HCT116 (cell line): ENCODE measurements at regions not wholly inside any gene's neighbourhood (a gene's known extent, or its start where the extent isn't known, plus 50 kb on each side); places are given as distances from the start of the nearest gene placed in this dataset.

Experiments
- ATAC-seq: fragments of 200-7000 bp; cut with Tn5 transposase; 2 replicates; pipeline ENCODE4 v1.9.1; 2020; ENCODE audit warnings: mild to moderate bottlenecking, moderate library complexity
- BruUV-seq: library from RNA; stranded (reverse); fragments of 400-500 nt; replicated peaks from 2 replicates; lab custom pipeline; 2021; lab: Mats Ljungman, UMichigan
- CTCF ChIA-PET: fragments of 300-600 bp; sonication (Branson Sonifier 250); formaldehyde crosslinking; loops from one replicate; lab custom pipeline; 2021; ENCODE audit warnings: antibody characterized with exemption; lab: Charles Lee
- POLR2A ChIA-PET: fragments of 300-600, 350-600 bp; sonication (Branson Sonifier 250); formaldehyde crosslinking; loops from one replicate; lab custom pipeline; 2021; ENCODE audit warnings: antibody characterized with exemption; lab: Charles Lee
- RAD21 ChIA-PET, 2 experiments: fragments of 300-600 bp; sonication (Branson Sonifier 250); formaldehyde crosslinking; loops; one replicate each; lab custom pipeline; 2023; ENCODE audit warnings: low total read pairs in 2 of 2; ENCODE audit not compliant: uncharacterized antibody in 2 of 2, unreplicated experiment in 2 of 2, low non-redundant PET in 1 of 2; lab: Charles Lee
- DNase-seq: peaks from one replicate; pipeline ENCODE4 v3.0.0-alpha.2; 2010; ENCODE audit warnings: low read depth, low spot score
- H2AFZ ChIP-seq: fragments of 200-600 bp; shearing (Covaris generic), sonication (generic); 2 replicates; pipeline ENCODE4 v1.6.1; 2017; ENCODE audit warnings: low read depth, mixed run types, mixed read lengths, antibody characterized with exemption, low read length; ENCODE audit not compliant: poor library complexity, severe bottlenecking
- H3K27ac ChIP-seq: 2 replicates; pipeline ENCODE4 v1.5.1; 2012; ENCODE audit warnings: low read depth, low read length
- H3K27me3 ChIP-seq: fragments of 200-600 bp; sonication (generic); 2 replicates; pipeline ENCODE4 v1.6.1; 2016; ENCODE audit warnings: mixed run types, low read length, mixed read lengths; ENCODE audit not compliant: insufficient read depth
- H3K36me3 ChIP-seq, 2 experiments: fragments of 200-500 bp in 1 of 2; fragments of 200-600 bp in 1 of 2; sonication (Bioruptor generic) in 1 of 2; sonication (generic) in 1 of 2; 2 replicates each; pipeline versions ENCODE4 v1.5.1 to v1.6.1; 2014 to 2016; ENCODE audit warnings: low read length in 2 of 2, inconsistent platforms in 1 of 2, mixed read lengths in 1 of 2, mixed run types in 1 of 2; ENCODE audit not compliant: insufficient read depth in 2 of 2, control insufficient read depth in 1 of 2
- H3K4me1 ChIP-seq, 2 experiments: fragments of 200-600 bp in 1 of 2; sonication (generic) in 1 of 2; 2 replicates each; pipeline versions ENCODE4 v1.5.1 to v1.6.1; 2012 to 2017; ENCODE audit warnings: low read length in 2 of 2, inconsistent platforms in 1 of 2, mild to moderate bottlenecking in 1 of 2, mixed read lengths in 1 of 2, mixed run types in 1 of 2, moderate library complexity in 1 of 2; ENCODE audit not compliant: insufficient read depth in 2 of 2, control insufficient read depth in 1 of 2
- H3K4me2 ChIP-seq: fragments of 200-600 bp; sonication (generic); 2 replicates; pipeline ENCODE4 v1.6.1; 2017; ENCODE audit warnings: mixed run types, low read length, mixed read lengths
- H3K4me3 ChIP-seq, 2 experiments: fragments of 200-600 bp in 1 of 2; sonication (generic) in 1 of 2; replicated peaks in 1 of 2; 2 replicates each; pipeline ENCODE4 v1.5.1; 2011 to 2016; ENCODE audit warnings: low read length in 2 of 2, control low read depth in 1 of 2, low read depth in 1 of 2, mild to moderate bottlenecking in 1 of 2, mixed read lengths in 1 of 2, mixed run types in 1 of 2
- H3K79me2 ChIP-seq: fragments of 200-600 bp; sonication (generic); 2 replicates; pipeline ENCODE4 v1.6.1; 2017; ENCODE audit warnings: mild to moderate bottlenecking, mixed run types, low read length, moderate library complexity, mixed read lengths; ENCODE audit not compliant: insufficient read depth
- H3K9ac ChIP-seq: fragments of 200-600 bp; sonication (generic); 2 replicates; pipeline ENCODE4 v1.6.1; 2016; ENCODE audit warnings: low read length, mixed read lengths
- H3K9me2 ChIP-seq: fragments of 200-600 bp; sonication (generic), shearing (Covaris generic); 2 replicates; pipeline ENCODE4 v1.6.1; 2017; ENCODE audit warnings: mixed run types, mild to moderate bottlenecking, moderate library complexity; ENCODE audit not compliant: insufficient read depth
- H3K9me3 ChIP-seq, 2 experiments: fragments of 200-500 bp in 1 of 2; fragments of 200-600 bp in 1 of 2; sonication (Bioruptor generic) in 1 of 2; sonication (generic) in 1 of 2; 2 replicates each; pipeline ENCODE4 v1.6.1; 2014 to 2017; ENCODE audit warnings: low read length in 2 of 2, mixed read lengths in 2 of 2, inconsistent platforms in 1 of 2, low read depth in 1 of 2, mild to moderate bottlenecking in 1 of 2, mixed run types in 1 of 2, moderate library complexity in 1 of 2; ENCODE audit not compliant: control insufficient read depth in 1 of 2, insufficient read depth in 1 of 2
- H4K20me1 ChIP-seq: fragments of 200-600 bp; sonication (generic), shearing (Covaris generic); 2 replicates; pipeline ENCODE4 v1.6.1; 2017; ENCODE audit warnings: mixed run types, mild to moderate bottlenecking, moderate library complexity; ENCODE audit not compliant: insufficient read depth
- RAD21 ChIP-seq: IDR thresholded peaks from 2 replicates; pipeline ENCODE4 v1.6.1; 2012; ENCODE audit warnings: low read depth, mild to moderate bottlenecking
- intact Hi-C: fragments of 100-400 bp; cut with micrococcal nuclease; formaldehyde crosslinking; loops from 2 replicates; pipeline ENCODE4 v1.10.0; 2022
- TF ChIP-seq, protein P1 (sequence below), 3 experiments: fragments of 200-600 bp in 1 of 3; sonication (generic) in 1 of 3; IDR thresholded peaks in 2 of 3; conservative IDR thresholded peaks in 1 of 3; 2 replicates each; pipeline ENCODE4 v1.5.1; 2012 to 2017; ENCODE audit warnings: low read depth in 2 of 3, low read length in 2 of 3, antibody characterized with exemption in 1 of 3, borderline replicate concordance in 1 of 3, control low read depth in 1 of 3, mild to moderate bottlenecking in 1 of 3, mixed read lengths in 1 of 3, mixed run types in 1 of 3, moderate library complexity in 1 of 3; ENCODE audit not compliant: insufficient read depth in 1 of 3
- TF ChIP-seq, protein P2 (sequence below): IDR thresholded peaks from 2 replicates; pipeline ENCODE4 v1.6.1; 2012

DNA sequence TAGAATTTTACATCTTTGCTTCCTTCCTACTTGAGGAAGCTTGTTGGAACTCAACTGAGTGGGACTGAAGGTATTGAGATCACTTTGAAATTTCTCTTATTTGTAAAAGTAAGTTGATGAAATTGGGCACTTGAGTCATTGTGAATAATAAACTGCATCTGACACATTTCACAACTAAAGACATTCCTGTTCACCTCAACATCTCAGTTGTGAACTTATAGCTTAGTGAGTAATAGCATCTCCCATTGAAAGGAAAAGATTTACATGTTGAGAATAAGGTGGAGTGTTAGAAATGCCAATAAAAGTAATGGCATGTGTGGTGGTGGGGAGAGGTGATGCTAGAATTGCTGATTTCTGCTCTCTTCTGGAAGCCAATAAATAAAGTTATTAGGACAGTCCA, 145.0 kb downstream of the SLC24A2 start:
- ATAC-seq = no peak
- Histone ChIP-seq H3K9me3 (no peaks in the 10 kb centered on the region), H3K27me3 (peaks cover 33% of the 10 kb centered on the region), H3K4me1 (no peaks in the 10 kb centered on the region), H3K79me2 (no peaks in the 10 kb centered on the region), H3K27ac (no peak overlapping the region), H2AFZ (no peak overlapping the region)
- RAD21 ChIA-PET = no interaction called here
- TF ChIP-seq, protein P1, sequence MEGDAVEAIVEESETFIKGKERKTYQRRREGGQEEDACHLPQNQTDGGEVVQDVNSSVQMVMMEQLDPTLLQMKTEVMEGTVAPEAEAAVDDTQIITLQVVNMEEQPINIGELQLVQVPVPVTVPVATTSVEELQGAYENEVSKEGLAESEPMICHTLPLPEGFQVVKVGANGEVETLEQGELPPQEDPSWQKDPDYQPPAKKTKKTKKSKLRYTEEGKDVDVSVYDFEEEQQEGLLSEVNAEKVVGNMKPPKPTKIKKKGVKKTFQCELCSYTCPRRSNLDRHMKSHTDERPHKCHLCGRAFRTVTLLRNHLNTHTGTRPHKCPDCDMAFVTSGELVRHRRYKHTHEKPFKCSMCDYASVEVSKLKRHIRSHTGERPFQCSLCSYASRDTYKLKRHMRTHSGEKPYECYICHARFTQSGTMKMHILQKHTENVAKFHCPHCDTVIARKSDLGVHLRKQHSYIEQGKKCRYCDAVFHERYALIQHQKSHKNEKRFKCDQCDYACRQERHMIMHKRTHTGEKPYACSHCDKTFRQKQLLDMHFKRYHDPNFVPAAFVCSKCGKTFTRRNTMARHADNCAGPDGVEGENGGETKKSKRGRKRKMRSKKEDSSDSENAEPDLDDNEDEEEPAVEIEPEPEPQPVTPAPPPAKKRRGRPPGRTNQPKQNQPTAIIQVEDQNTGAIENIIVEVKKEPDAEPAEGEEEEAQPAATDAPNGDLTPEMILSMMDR (IDR thresholded peaks at IDR 0.05 in 2 of 3, conservative IDR thresholded peaks at IDR 0.05 in 1 of 3; ENCODE audit: borderline replicate concordance in 1 of 3, insufficient read depth in 1 of 3, low read depth in 2 of 3, low read length in 2 of 3) = no peak
- TF ChIP-seq, all 23 proteins: peak for 0
- no peaks in the 10 kb centered on the region for H3K36me3 ChIP-seq
- POLR2A ChIA-PET = no interaction called here
- no peak overlapping the region for H3K9ac ChIP-seq
- CTCF ChIA-PET = no interaction called here
- intact Hi-C loops = loop anchor here (5.0 kb wide), 2 partner anchors 152 to 172 kb away; no protein-coding TSS in a partner anchor
- DNase-seq = no peak
- no peaks in the 10 kb centered on the region for H3K9me2 ChIP-seq
- no TSS peak for BruUV-seq
- no peak overlapping the region for H3K4me2 ChIP-seq
- H4K20me1 ChIP-seq = no peaks in the 10 kb centered on the region
- H3K4me3 ChIP-seq = no peak overlapping the region

DNA sequence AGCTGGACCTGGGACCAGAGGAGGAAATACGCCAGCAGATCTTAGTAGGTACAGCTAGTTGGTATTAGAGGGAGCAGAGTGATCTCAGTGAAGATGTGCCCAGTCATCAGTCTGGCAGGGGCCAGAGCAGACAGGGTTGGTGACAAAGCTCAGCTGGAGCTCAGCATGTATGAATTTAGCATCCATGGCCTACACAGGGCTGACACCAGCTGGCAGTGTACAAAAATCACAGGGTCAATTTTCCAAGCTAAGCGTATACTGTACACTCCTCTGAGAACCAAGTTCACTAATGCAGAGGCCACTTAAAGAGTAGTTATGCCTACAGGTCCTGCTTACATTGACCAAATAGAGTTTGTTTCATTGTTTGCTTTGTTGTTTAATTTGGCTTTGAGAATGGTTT, 146.6 kb downstream of the SLC24A2 start:
- no TSS peak for BruUV-seq
- ATAC-seq = peak; percentile 44; the same call in 1 of the 2 replicates

More for the DNA sequence above, 146.6 kb downstream of the SLC24A2 start:
- ChIA-PET CTCF (interaction anchor here (0.6 kb wide), 1 partner anchor 177 kb away, joined by 4 read pairs; no protein-coding TSS in a partner anchor), RAD21 (no interaction called here), POLR2A (no interaction called here)
- H3K4me1 ChIP-seq = no peaks in the 10 kb centered on the region
- H3K9me2 ChIP-seq = no peaks in the 10 kb centered on the region
- no peak overlapping the region for H2AFZ ChIP-seq
- peaks cover 33% of the 10 kb centered on the region for H3K27me3 ChIP-seq
- intact Hi-C loops = loop anchor here (5.0 kb wide), 2 partner anchors 150 to 170 kb away; no protein-coding TSS in a partner anchor
- H3K9me3 ChIP-seq = no peaks in the 10 kb centered on the region
- no peak overlapping the region for H3K27ac ChIP-seq
- H3K4me2 ChIP-seq = no peak overlapping the region
- no peak for DNase-seq
- TF ChIP-seq, protein P2, sequence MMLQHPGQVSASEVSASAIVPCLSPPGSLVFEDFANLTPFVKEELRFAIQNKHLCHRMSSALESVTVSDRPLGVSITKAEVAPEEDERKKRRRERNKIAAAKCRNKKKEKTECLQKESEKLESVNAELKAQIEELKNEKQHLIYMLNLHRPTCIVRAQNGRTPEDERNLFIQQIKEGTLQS = no peak
- 0 out of 2 replicates have a peak, but pooled peaks have one; percentile 8 for TF ChIP-seq RAD21
- no peaks in the 10 kb centered on the region for H3K79me2 ChIP-seq
- no peak overlapping the region for H3K4me3 ChIP-seq
- no peaks in the 10 kb centered on the region for H4K20me1 ChIP-seq
- H3K9ac ChIP-seq = no peak overlapping the region
- no peaks in the 10 kb centered on the region for H3K36me3 ChIP-seq
